ENCODE measurements at regions not wholly inside any gene's neighbourhood (a gene's known extent, or its start where the extent isn't known, plus 50 kb on each side); places are given as distances from the start of the nearest gene placed in this dataset.

- DNase-seq, result no peak
- Histone ChIP-seq H3K27ac (no peak overlapping the region), H3K9me3 (no peaks in the 10 kb centered on the region), H3K27me3 (no peaks in the 10 kb centered on the region), H3K4me3 (no peak overlapping the region), H3K9ac (ENCODE audit: low read depth in 2 of 2, low read length in 2 of 2) (no peak overlapping the region), H3K4me1 (no peaks in the 10 kb centered on the region), H3K36me3 (no peaks in the 10 kb centered on the region)
- TF ChIP-seq, protein P1, sequence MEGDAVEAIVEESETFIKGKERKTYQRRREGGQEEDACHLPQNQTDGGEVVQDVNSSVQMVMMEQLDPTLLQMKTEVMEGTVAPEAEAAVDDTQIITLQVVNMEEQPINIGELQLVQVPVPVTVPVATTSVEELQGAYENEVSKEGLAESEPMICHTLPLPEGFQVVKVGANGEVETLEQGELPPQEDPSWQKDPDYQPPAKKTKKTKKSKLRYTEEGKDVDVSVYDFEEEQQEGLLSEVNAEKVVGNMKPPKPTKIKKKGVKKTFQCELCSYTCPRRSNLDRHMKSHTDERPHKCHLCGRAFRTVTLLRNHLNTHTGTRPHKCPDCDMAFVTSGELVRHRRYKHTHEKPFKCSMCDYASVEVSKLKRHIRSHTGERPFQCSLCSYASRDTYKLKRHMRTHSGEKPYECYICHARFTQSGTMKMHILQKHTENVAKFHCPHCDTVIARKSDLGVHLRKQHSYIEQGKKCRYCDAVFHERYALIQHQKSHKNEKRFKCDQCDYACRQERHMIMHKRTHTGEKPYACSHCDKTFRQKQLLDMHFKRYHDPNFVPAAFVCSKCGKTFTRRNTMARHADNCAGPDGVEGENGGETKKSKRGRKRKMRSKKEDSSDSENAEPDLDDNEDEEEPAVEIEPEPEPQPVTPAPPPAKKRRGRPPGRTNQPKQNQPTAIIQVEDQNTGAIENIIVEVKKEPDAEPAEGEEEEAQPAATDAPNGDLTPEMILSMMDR (IDR thresholded peaks at IDR 0.05), result no peak
- intact Hi-C loops (cut with DNase I), result no loop called here
These were observed 172.7 kb downstream of the TRIM33 start for GRCh38 chr1:114338191-114338890.

- Histone ChIP-seq H3K9ac (ENCODE audit: low read depth in 2 of 2, low read length in 2 of 2) (no peak overlapping the region), H3K4me1 (no peaks in the 10 kb centered on the region), H3K36me3 (no peaks in the 10 kb centered on the region), H3K9me3 (no peaks in the 10 kb centered on the region), H3K27me3 (no peaks in the 10 kb centered on the region), H3K27ac (no peak overlapping the region), H3K4me3 (no peak overlapping the region)
- intact Hi-C loops (cut with DNase I), result no loop called here
- TF ChIP-seq, protein P1 (IDR thresholded peaks at IDR 0.05), result no peak
- DNase-seq, result no peak
These were observed 173.6 kb downstream of the TRIM33 start for GRCh38 chr1:114337417-114337816.

DNA sequence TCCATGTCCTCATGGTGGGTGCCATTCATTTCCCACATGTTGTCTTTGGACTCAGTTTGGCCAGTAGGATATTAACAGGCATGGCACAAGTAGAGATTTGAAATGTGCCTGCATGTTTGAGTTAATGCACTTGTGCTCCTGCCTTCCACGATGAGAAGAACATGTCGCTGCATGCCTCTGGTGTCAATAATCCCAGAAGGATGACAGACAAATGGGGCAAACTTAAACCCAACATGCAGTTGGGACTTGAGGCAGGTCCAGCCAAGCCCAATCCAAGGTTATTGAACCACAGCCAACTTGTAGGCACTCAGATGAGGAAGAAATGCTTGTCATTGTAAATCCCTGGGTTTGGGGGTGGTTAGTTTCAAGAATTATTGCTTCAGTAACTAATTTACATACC, 174.6 kb downstream of the TRIM33 start:
- Histone ChIP-seq H3K27me3 (no peaks in the 10 kb centered on the region), H3K27ac (no peak overlapping the region), H3K36me3 (no peaks in the 10 kb centered on the region), H3K9me3 (no peaks in the 10 kb centered on the region), H3K4me1 (no peaks in the 10 kb centered on the region), H3K4me3 (no peak overlapping the region), H3K9ac (ENCODE audit: low read depth in 2 of 2, low read length in 2 of 2) (no peak overlapping the region)
- no peak for DNase-seq
- TF ChIP-seq, protein P1 (IDR thresholded peaks at IDR 0.05), result no peak
- intact Hi-C loops (cut with DNase I), result no loop called here

DNA sequence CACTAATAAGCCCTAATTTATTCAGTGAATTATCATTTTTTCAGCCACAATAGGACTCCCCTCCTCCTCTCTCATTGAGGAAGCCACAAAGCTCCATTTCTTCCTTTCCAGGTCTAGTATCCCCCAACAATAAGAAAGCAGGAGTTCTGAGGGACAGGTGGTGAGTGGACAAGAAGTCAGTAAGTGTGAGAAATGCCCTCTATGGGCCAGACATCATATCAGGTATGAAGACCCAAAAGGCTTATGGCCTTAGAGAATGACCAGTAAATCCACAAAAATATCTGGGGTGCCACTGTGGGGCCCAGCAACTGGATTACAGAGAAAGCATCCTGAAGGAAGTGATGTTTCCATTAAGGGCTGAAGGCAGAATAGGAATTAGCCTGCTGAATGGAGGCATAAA, 175.7 kb downstream of the TRIM33 start:
- Histone ChIP-seq H3K36me3 (no peaks in the 10 kb centered on the region), H3K9me3 (no peaks in the 10 kb centered on the region), H3K27ac (no peak overlapping the region), H3K4me3 (no peak overlapping the region), H3K9ac (ENCODE audit: low read depth in 2 of 2, low read length in 2 of 2) (no peak overlapping the region), H3K27me3 (no peaks in the 10 kb centered on the region), H3K4me1 (no peaks in the 10 kb centered on the region)
- TF ChIP-seq, protein P1 (IDR thresholded peaks at IDR 0.05), result no peak
- intact Hi-C loops (cut with DNase I), result no loop called here
- DNase-seq, result no peak

DNA sequence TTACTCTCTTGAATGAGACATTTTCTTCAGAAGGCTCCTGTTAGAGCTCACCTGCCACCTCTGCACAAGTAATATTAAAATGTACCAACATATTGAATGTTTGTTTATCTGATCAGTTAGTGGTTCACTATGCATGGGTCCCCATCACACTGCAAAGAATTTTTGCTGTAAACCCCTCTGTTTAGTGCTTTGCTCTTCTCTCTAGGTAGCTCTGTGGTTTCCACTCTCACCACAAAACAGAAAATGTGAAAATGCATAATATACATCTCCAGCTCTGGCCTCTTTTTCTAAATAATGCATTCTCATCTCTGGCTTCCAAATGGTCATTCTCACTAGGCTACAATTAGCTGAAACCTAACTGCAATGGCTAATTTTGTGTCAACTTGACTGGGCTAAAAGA, 176.7 kb downstream of the TRIM33 start:
- Histone ChIP-seq H3K4me1 (no peaks in the 10 kb centered on the region), H3K9me3 (no peaks in the 10 kb centered on the region), H3K27ac (no peak overlapping the region), H3K4me3 (no peak overlapping the region), H3K36me3 (no peaks in the 10 kb centered on the region), H3K9ac (ENCODE audit: low read depth in 2 of 2, low read length in 2 of 2) (no peak overlapping the region), H3K27me3 (no peaks in the 10 kb centered on the region)
- TF ChIP-seq, protein P1 (IDR thresholded peaks at IDR 0.05), result no peak
- no peak for DNase-seq
- intact Hi-C loops (cut with DNase I), result no loop called here
